ENCODE measurements at regions not wholly inside any gene's neighbourhood (a gene's known extent, or its start where the extent isn't known, plus 50 kb on each side); places are given as distances from the start of the nearest gene placed in this dataset.
"Not testable (repeated sequence)": the region's sequence is repeated elsewhere in the genome, so short reads cannot be mapped to it uniquely, and the experiment has no call there.

DNA sequence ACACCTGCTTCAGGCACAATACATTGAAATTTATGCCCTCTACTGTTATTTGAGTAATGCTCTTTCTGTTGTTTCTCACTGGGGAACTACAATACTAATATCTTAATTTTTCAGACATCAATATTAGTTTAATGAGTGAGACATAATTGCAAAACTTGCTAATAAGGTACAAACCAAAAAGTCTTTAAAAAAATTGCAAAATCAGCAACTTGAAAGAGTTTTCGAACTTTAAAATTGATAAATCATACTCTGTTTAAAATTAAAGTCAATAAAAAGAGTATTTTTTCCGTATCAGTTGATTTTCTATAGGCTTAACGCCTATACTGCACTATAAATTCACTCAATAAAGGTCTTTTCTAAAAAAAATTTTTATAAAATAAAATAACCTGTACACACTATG is 1735.9 kb upstream of the SEL1L start:
- H3K4me3 Mint-ChIP-seq = no peak overlapping the region
- peaks cover 9% of the 10 kb centered on the region for H3K9me3 Mint-ChIP-seq
- ATAC-seq = no peak
- H3K4me1 Mint-ChIP-seq = no peaks in the 10 kb centered on the region
- H3K36me3 Mint-ChIP-seq = no peaks in the 10 kb centered on the region
- H3K27me3 Mint-ChIP-seq = no peaks in the 10 kb centered on the region
- no peak overlapping the region for H3K27ac Mint-ChIP-seq

- Mint-ChIP-seq H3K4me1 (no peaks in the 10 kb centered on the region), H3K36me3 (no peaks in the 10 kb centered on the region), H3K9me3 (peaks cover 9% of the 10 kb centered on the region), H3K27ac (no peak overlapping the region), H3K4me3 (no peak overlapping the region), H3K27me3 (no peaks in the 10 kb centered on the region)
- ATAC-seq = no peak
These were observed 1738.0 kb upstream of the SEL1L start for GRCh38 chr14:83271663-83272062.

GRCh38 chr14:83280719-83281118 is 1747.1 kb upstream of the SEL1L start:
- H3K4me1 Mint-ChIP-seq = no peaks in the 10 kb centered on the region
- no peak for ATAC-seq
- no peak overlapping the region for H3K27ac Mint-ChIP-seq
- no peaks in the 10 kb centered on the region for H3K36me3 Mint-ChIP-seq
- no peaks in the 10 kb centered on the region for H3K27me3 Mint-ChIP-seq
- no peak overlapping the region for H3K4me3 Mint-ChIP-seq
- H3K9me3 Mint-ChIP-seq = peaks cover 15% of the 10 kb centered on the region

DNA sequence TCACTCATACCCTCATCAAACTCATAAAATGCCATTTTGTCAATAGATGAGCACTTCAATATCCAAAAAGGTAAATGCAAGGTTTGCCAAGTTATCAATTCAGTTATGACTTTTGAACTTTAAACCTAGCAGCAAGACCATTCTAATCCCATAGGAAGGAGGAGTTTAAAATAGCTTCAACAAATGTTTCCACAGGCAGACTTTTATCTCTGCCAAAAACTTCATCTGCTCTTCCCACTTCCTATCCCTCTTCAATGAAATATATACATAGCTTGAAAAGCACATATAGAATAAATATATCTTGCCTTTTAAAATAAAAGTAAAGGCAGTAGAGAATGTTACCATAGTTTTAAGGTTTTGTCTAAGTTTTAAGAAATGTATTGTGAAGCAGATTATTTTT is 1749.1 kb upstream of the SEL1L start:
- ATAC-seq = no peak
- Mint-ChIP-seq H3K9me3 (peaks cover 8% of the 10 kb centered on the region), H3K27ac (no peak overlapping the region), H3K4me1 (no peaks in the 10 kb centered on the region), H3K27me3 (no peaks in the 10 kb centered on the region), H3K4me3 (no peak overlapping the region), H3K36me3 (no peaks in the 10 kb centered on the region)

GRCh38 chr14:83287300-83287699 is 1753.6 kb upstream of the SEL1L start:
- no peak for ATAC-seq
- Mint-ChIP-seq H3K27ac (no peak overlapping the region), H3K27me3 (no peaks in the 10 kb centered on the region), H3K4me3 (no peak overlapping the region), H3K9me3 (peaks cover 13% of the 10 kb centered on the region), H3K36me3 (no peaks in the 10 kb centered on the region), H3K4me1 (no peaks in the 10 kb centered on the region)

- H3K9me3 Mint-ChIP-seq = peaks cover 21% of the 10 kb centered on the region
- no peak overlapping the region for H3K4me3 Mint-ChIP-seq
- no peaks in the 10 kb centered on the region for H3K4me1 Mint-ChIP-seq
- H3K27me3 Mint-ChIP-seq = no peaks in the 10 kb centered on the region
- no peak for ATAC-seq
- H3K27ac Mint-ChIP-seq = no peak overlapping the region
- H3K36me3 Mint-ChIP-seq = no peaks in the 10 kb centered on the region
These were observed 1755.7 kb upstream of the SEL1L start for GRCh38 chr14:83289390-83289789.

- Mint-ChIP-seq H3K36me3 (no peaks in the 10 kb centered on the region), H3K4me1 (no peaks in the 10 kb centered on the region), H3K4me3 (no peak overlapping the region), H3K27me3 (no peaks in the 10 kb centered on the region), H3K9me3 (peaks cover 21% of the 10 kb centered on the region), H3K27ac (no peak overlapping the region)
- no peak for ATAC-seq
These were observed 1756.2 kb upstream of the SEL1L start for GRCh38 chr14:83289896-83290295.

GRCh38 chr14:83290447-83290846 is 1756.8 kb upstream of the SEL1L start:
- Mint-ChIP-seq H3K9me3 (peaks cover 21% of the 10 kb centered on the region), H3K27ac (no peak overlapping the region), H3K27me3 (no peaks in the 10 kb centered on the region), H3K4me3 (no peak overlapping the region), H3K36me3 (no peaks in the 10 kb centered on the region), H3K4me1 (no peaks in the 10 kb centered on the region)
- no peak for ATAC-seq

DNA sequence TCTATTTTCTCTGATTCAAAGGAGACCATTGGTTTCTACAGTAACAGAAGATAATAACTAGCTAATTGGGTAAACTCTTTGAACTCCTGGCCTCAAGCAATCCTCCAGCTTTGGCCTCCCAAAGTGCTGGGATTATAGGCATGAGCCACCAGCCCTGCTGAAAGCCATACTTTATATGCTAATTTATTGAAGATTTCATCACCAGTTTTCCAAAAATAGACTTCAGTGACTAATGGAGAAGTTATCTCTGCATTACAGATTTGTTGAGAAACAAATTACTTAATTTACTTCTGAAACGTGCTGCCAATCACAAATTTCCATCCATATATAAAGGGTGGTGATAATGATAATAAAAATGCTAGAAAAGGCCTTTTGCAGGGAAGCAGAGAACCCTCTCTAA is 1758.1 kb upstream of the SEL1L start:
- no peak overlapping the region for H3K27ac Mint-ChIP-seq

DNA sequence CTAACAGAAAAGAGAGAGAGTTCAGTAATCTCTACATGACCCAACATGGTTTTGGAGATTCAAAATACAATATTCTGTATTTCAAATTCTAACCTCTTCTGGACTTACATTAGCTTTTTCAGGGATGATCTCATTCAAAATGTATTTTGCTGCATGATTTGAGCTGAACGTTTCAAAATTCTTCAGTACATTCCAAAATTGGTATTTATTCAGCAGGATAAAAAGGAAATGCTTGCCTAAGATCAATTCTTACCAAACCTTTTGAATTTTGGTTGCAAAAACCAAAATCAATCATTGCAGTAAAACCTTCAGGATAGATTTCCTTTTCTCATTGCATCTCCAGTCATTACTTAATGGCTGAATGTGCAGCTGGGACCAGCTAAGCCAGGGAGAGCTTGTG is 1761.3 kb upstream of the SEL1L start:
- Mint-ChIP-seq H3K36me3 (no peaks in the 10 kb centered on the region), H3K27ac (no peak overlapping the region), H3K4me3 (no peak overlapping the region), H3K9me3 (peaks cover 18% of the 10 kb centered on the region), H3K4me1 (no peaks in the 10 kb centered on the region), H3K27me3 (no peaks in the 10 kb centered on the region)
- ATAC-seq = no peak

More for the DNA sequence above, 1758.1 kb upstream of the SEL1L start:
- H3K4me3 Mint-ChIP-seq = no peak overlapping the region
- no peak for ATAC-seq
- H3K27me3 Mint-ChIP-seq = no peaks in the 10 kb centered on the region
- H3K9me3 Mint-ChIP-seq = peaks cover 26% of the 10 kb centered on the region
- no peaks in the 10 kb centered on the region for H3K36me3 Mint-ChIP-seq
- no peaks in the 10 kb centered on the region for H3K4me1 Mint-ChIP-seq

- no peaks in the 10 kb centered on the region for H3K4me1 Mint-ChIP-seq
- no peaks in the 10 kb centered on the region for H3K27me3 Mint-ChIP-seq
- H3K4me3 Mint-ChIP-seq = no peak overlapping the region
- H3K9me3 Mint-ChIP-seq = peaks cover 16% of the 10 kb centered on the region
- no peaks in the 10 kb centered on the region for H3K36me3 Mint-ChIP-seq
- no peak for ATAC-seq
- H3K27ac Mint-ChIP-seq = no peak overlapping the region
These were observed 1763.7 kb upstream of the SEL1L start for GRCh38 chr14:83297361-83297760.

DNA sequence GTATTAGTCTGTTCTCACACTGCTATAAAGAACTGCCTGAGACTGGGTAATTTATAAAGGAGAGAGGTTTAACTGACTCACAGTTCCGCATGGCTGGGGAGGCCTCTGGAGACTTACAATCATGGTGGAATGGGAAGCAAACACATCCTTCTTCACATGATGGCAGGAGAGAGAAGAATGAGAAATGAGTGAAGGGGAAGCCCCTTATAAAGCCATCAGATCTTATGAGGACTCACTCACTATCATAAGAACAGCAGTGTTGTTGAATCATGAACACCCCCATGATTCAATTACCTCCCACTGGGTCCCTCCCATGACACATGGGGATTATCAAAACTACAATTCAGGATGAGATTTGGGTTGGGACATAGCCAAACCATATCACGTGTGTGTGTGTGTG is 1764.4 kb upstream of the SEL1L start:
- H3K27ac Mint-ChIP-seq, ATAC-seq, H3K27me3 Mint-ChIP-seq, H3K4me3 Mint-ChIP-seq, H3K36me3 Mint-ChIP-seq, H3K4me1 Mint-ChIP-seq: not testable (repeated sequence)
- H3K9me3 Mint-ChIP-seq = peaks cover 15% of the 10 kb centered on the region

DNA sequence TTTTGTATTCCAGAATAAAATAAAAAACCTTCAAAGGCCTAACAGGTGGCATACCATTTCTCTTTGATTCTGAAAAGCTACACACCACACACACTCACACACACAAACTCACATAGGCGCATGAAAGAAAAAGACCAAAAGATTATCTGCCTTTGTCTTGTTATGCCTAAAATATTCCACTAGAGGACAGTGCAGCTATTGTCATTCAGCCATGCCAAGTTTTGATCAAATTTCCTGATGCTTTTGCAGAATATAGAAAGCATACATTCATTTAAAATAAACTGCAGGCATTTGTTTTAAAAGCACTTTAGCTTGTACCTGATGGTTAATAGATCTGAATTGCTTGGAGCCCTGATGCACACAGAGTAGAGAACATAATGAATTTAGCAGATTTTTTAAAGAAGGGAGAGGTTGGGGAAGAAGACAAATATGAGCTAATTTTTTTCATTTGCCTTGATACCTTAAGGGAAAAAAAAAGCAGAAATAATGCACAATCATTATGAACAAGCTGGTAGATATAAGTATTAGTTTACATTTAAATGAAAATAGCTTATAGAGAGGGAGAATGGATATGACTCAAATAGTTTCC is 1766.9 kb upstream of the SEL1L start:
- no peaks in the 10 kb centered on the region for H3K36me3 Mint-ChIP-seq
- no peak for ATAC-seq
- no peaks in the 10 kb centered on the region for H3K4me1 Mint-ChIP-seq
- H3K4me3 Mint-ChIP-seq = no peak overlapping the region
- peaks cover 8% of the 10 kb centered on the region for H3K9me3 Mint-ChIP-seq
- H3K27ac Mint-ChIP-seq = no peak overlapping the region
- no peaks in the 10 kb centered on the region for H3K27me3 Mint-ChIP-seq

GRCh38 chr14:83301791-83302190 is 1768.1 kb upstream of the SEL1L start:
- no peak overlapping the region for H3K27ac Mint-ChIP-seq
- H3K9me3 Mint-ChIP-seq = peaks cover 3% of the 10 kb centered on the region
- H3K27me3 Mint-ChIP-seq = no peaks in the 10 kb centered on the region
- no peak for ATAC-seq
- H3K4me1 Mint-ChIP-seq = no peaks in the 10 kb centered on the region
- H3K36me3 Mint-ChIP-seq = no peaks in the 10 kb centered on the region
- H3K4me3 Mint-ChIP-seq = no peak overlapping the region

DNA sequence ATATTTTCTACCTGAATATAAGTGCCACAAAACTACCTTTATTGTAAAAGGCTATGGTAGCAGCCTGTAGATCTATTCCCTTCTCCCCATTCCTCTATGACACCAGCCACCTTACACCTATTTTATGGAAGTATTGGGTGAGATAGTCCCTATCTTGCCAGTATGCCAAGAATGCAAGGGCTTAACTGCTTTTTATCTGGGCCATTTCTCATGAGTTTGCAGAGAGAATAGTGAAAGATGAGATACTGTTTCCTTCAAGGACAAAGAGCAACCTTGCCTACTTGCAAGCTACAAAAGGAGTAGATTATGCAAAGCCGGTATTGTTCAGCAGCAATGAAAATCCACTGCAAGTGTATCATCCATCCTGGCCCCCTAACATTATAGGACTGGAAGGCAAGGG is 1775.6 kb upstream of the SEL1L start:
- Mint-ChIP-seq H3K9me3 (peaks cover 10% of the 10 kb centered on the region), H3K4me1 (no peaks in the 10 kb centered on the region), H3K36me3 (no peaks in the 10 kb centered on the region), H3K27ac (no peak overlapping the region), H3K4me3 (no peak overlapping the region), H3K27me3 (no peaks in the 10 kb centered on the region)
- ATAC-seq = no peak

DNA sequence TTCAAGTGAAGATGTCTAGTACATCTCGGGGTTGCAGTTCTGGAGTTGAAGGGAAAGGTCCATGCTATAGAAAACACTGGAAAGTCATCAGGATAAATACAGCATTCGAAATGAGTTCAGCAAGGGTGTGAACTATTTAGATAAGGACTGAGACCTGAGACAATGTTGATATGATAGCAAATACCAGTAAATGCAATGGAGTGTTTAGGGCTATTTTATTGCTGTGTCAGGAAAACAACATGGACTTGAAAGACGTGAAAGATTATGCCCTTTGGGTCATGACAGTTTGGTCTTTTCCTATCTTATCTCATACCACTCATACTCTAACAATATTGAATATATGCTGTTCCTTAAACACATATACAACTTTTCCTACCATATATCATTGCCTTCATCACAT is 1776.2 kb upstream of the SEL1L start:
- ATAC-seq = no peak
- Mint-ChIP-seq H3K9me3 (peaks cover 10% of the 10 kb centered on the region), H3K27me3 (no peaks in the 10 kb centered on the region), H3K36me3 (no peaks in the 10 kb centered on the region), H3K4me1 (no peaks in the 10 kb centered on the region), H3K4me3 (no peak overlapping the region), H3K27ac (no peak overlapping the region)

- peaks cover 13% of the 10 kb centered on the region for H3K9me3 Mint-ChIP-seq
These were observed 1778.9 kb upstream of the SEL1L start for GRCh38 chr14:83312511-83312910.

More at GRCh38 chr14:83312511-83312910, 1778.9 kb upstream of the SEL1L start:
- Mint-ChIP-seq H3K36me3 (no peaks in the 10 kb centered on the region), H3K27ac (no peak overlapping the region), H3K27me3 (no peaks in the 10 kb centered on the region), H3K4me3 (no peak overlapping the region), H3K4me1 (no peaks in the 10 kb centered on the region)
- no peak for ATAC-seq

Measured in stimulated activated memory B cell treated with anti-CD40 and anti-IgM and Interleukin-4, amounts not matched to agents 10 μg/mL and 1 μg/mL and 100 μg/mL, for 72 hours (primary cell).